ENCODE measurements at regions not wholly inside any gene's neighbourhood (a gene's known extent, or its start where the extent isn't known, plus 50 kb on each side); places are given as distances from the start of the nearest gene placed in this dataset.

- no peaks in the 10 kb centered on the region for H4K20me1 ChIP-seq (ENCODE audit: low read length)
- TF ChIP-seq CTCF (conservative IDR thresholded peaks at IDR 0.05; ENCODE audit: low read depth, low read length) (no peak), EZH2phosphoT487 (IDR thresholded peaks at IDR 0.05; ENCODE audit: borderline replicate concordance, low read length) (no peak), EZH2 (IDR thresholded peaks at IDR 0.05; ENCODE audit: low read length, unreplicated experiment) (no peak)
- no peaks in the 10 kb centered on the region for H3K9me3 ChIP-seq (ENCODE audit: low read length)
- no TSS peak for BruUV-seq (replicated peaks)
- no peaks in the 10 kb centered on the region for H3K36me3 ChIP-seq (ENCODE audit: low read depth, low read length)
- peaks cover 25% of the 10 kb centered on the region for H3K27me3 ChIP-seq (ENCODE audit: low read length)
- H3K9me2 ChIP-seq (replicated peaks; ENCODE audit: low read length): no peaks in the 10 kb centered on the region
- ChIA-PET CTCF (no interaction called here), POLR2A (ENCODE audit: unreplicated experiment) (no interaction called here)
- DNase-seq (no peak), ATAC-seq (no peak)
- intact Hi-C loops (cut with micrococcal nuclease): no loop called here
- no peaks in the 10 kb centered on the region for H3K79me2 ChIP-seq (ENCODE audit: low read length)
- H3K4me3 ChIP-seq (ENCODE audit: low read length): no peak overlapping the region
- H3K4me1 ChIP-seq (ENCODE audit: insufficient read depth, low read length): peaks cover 16% of the 10 kb centered on the region
- no peaks in the 10 kb centered on the region for H3F3A ChIP-seq (ENCODE audit: low read length, unreplicated experiment)
- H3K9ac ChIP-seq (ENCODE audit: low read length): no peak overlapping the region
- no peak overlapping the region for H3K4me2 ChIP-seq (ENCODE audit: low read length)
- no peak overlapping the region for H3K27ac ChIP-seq (ENCODE audit: low read length)
- no peak overlapping the region for H2AFZ ChIP-seq (ENCODE audit: low read length)
These were observed 63.4 kb upstream of the OTOS start for GRCh38 chr2:240203788-240204270.

GRCh38 chr2:240204431-240205276 is 64.2 kb upstream of the OTOS start:
- TF ChIP-seq CTCF (conservative IDR thresholded peaks at IDR 0.05; ENCODE audit: low read depth, low read length) (no peak), EZH2 (IDR thresholded peaks at IDR 0.05; ENCODE audit: low read length, unreplicated experiment) (no peak)
- peak overlapping the region; percentile 37 for H3K27ac ChIP-seq (ENCODE audit: low read length)
- no peak overlapping the region for H3K9ac ChIP-seq (ENCODE audit: low read length)
- POLR2A ChIA-PET (ENCODE audit: unreplicated experiment): no interaction called here
- H3K9me2 ChIP-seq (replicated peaks; ENCODE audit: low read length): no peaks in the 10 kb centered on the region
- intact Hi-C loops (cut with micrococcal nuclease): no loop called here
- ATAC-seq: no peak
- no peak overlapping the region for H2AFZ ChIP-seq (ENCODE audit: low read length)
- no peaks in the 10 kb centered on the region for H3K36me3 ChIP-seq (ENCODE audit: low read depth, low read length)
- no peak for DNase-seq
- no peaks in the 10 kb centered on the region for H4K20me1 ChIP-seq (ENCODE audit: low read length)
- peaks cover 25% of the 10 kb centered on the region for H3K27me3 ChIP-seq (ENCODE audit: low read length)
- H3K4me1 ChIP-seq (ENCODE audit: insufficient read depth, low read length): peaks cover 16% of the 10 kb centered on the region
- no peak overlapping the region for H3K4me3 ChIP-seq (ENCODE audit: low read length)
- CTCF ChIA-PET: interaction anchor here (1.4 kb wide), 1 partner anchor 26 kb away, joined by 5 read pairs; no protein-coding TSS in a partner anchor
- H3K9me3 ChIP-seq (ENCODE audit: low read length): no peaks in the 10 kb centered on the region
- H3K79me2 ChIP-seq (ENCODE audit: low read length): no peaks in the 10 kb centered on the region
- no peaks in the 10 kb centered on the region for H3F3A ChIP-seq (ENCODE audit: low read length, unreplicated experiment)
- no TSS peak for BruUV-seq (replicated peaks)
- peak overlapping the region; percentile 27 for H3K4me2 ChIP-seq (ENCODE audit: low read length)

- Histone ChIP-seq H3F3A (ENCODE audit: low read length, unreplicated experiment) (no peaks in the 10 kb centered on the region), H3K27ac (ENCODE audit: low read length) (peak overlapping the region; percentile 37), H3K4me1 (ENCODE audit: insufficient read depth, low read length) (peaks cover 16% of the 10 kb centered on the region), H3K9ac (ENCODE audit: low read length) (no peak overlapping the region), H3K9me3 (ENCODE audit: low read length) (no peaks in the 10 kb centered on the region), H3K4me2 (ENCODE audit: low read length) (peak overlapping the region; percentile 27), H2AFZ (ENCODE audit: low read length) (no peak overlapping the region), H4K20me1 (ENCODE audit: low read length) (no peaks in the 10 kb centered on the region), H3K79me2 (ENCODE audit: low read length) (no peaks in the 10 kb centered on the region), H3K27me3 (ENCODE audit: low read length) (peaks cover 18% of the 10 kb centered on the region), H3K4me3 (ENCODE audit: low read length) (no peak overlapping the region), H3K9me2 (replicated peaks; ENCODE audit: low read length) (no peaks in the 10 kb centered on the region), H3K36me3 (ENCODE audit: low read depth, low read length) (no peaks in the 10 kb centered on the region)
- intact Hi-C loops (cut with micrococcal nuclease): no loop called here
- CTCF ChIA-PET: interaction anchor here (0.5 to 1.4 kb wide), 3 partner anchors 26 to 1339 kb away, joined by 4 to 6 read pairs (median 5); no protein-coding TSS in a partner anchor
- TF ChIP-seq EZH2 (IDR thresholded peaks at IDR 0.05; ENCODE audit: low read length, unreplicated experiment) (no peak), EZH2phosphoT487 (IDR thresholded peaks at IDR 0.05; ENCODE audit: borderline replicate concordance, low read length) (no peak), CTCF (conservative IDR thresholded peaks at IDR 0.05; ENCODE audit: low read depth, low read length) (no peak)
- POLR2A ChIA-PET (ENCODE audit: unreplicated experiment): interaction anchor here (0.6 kb wide), 1 partner anchor 51 kb away, joined by 5 read pairs; no protein-coding TSS in a partner anchor
- no TSS peak for BruUV-seq (replicated peaks)
- ATAC-seq (peak; percentile 99), DNase-seq (peak; percentile 91)
These were observed 64.9 kb upstream of the OTOS start for GRCh38 chr2:240205348-240205747.
